Endothelial cell of umbilical vein (primary cell): ENCODE measurements at regions not wholly inside any gene's neighbourhood (a gene's known extent, or its start where the extent isn't known, plus 50 kb on each side); places are given as distances from the start of the nearest gene placed in this dataset.

Experiments
- BruUV-seq: library from RNA; stranded (reverse); fragments of 400-500 nt; replicated peaks from 2 replicates; lab custom pipeline; 2021; lab: Mats Ljungman, UMichigan
- CTCF ChIA-PET: fragments of 300-600, 350-600 bp; sonication (Branson Sonifier 250); formaldehyde crosslinking; loops from one replicate; lab custom pipeline; 2021; ENCODE audit warnings: antibody characterized with exemption, inconsistent platforms; lab: Charles Lee
- POLR2A ChIA-PET: fragments of 300-600, 350-600 bp; sonication (Branson Sonifier 250); formaldehyde crosslinking; loops from one replicate; lab custom pipeline; 2021; ENCODE audit warnings: antibody characterized with exemption, inconsistent platforms; lab: Charles Lee
- DNase-seq: peaks from one replicate; pipeline ENCODE4 v3.0.0-alpha.2; 2011; ENCODE audit warnings: low read depth, low spot score
- FAIRE-seq: peaks from 2 replicates; lab custom pipeline; 2011; peaks lifted over from hg19 to GRCh38; lab: Jason Lieb, UNC
- H2AFZ ChIP-seq: 2 replicates; pipeline ENCODE4 v1.6.0; 2012; ENCODE audit warnings: low read depth, low read length, control low read depth, inconsistent platforms
- H3K27ac ChIP-seq: 2 replicates; pipeline ENCODE4 v1.5.1; 2011; ENCODE audit warnings: low read depth, mild to moderate bottlenecking, control low read depth, low read length, moderate library complexity; ENCODE audit not compliant: insufficient read depth
- H3K27me3 ChIP-seq, 2 experiments: 2 replicates each; pipeline versions ENCODE4 v1.6.0 to v1.6.1; 2011; ENCODE audit warnings: low read length in 2 of 2, mixed read lengths in 1 of 2; ENCODE audit not compliant: control insufficient read depth in 2 of 2, insufficient read depth in 2 of 2
- H3K36me3 ChIP-seq, 2 experiments: 2 replicates in 1 of 2; 3 replicates in 1 of 2; pipeline ENCODE4 v1.5.1; 2011; ENCODE audit warnings: low read length in 2 of 2, mild to moderate bottlenecking in 1 of 2, moderate library complexity in 1 of 2; ENCODE audit not compliant: control insufficient read depth in 2 of 2, insufficient read depth in 2 of 2; ENCODE audit errors: extremely low read depth in 1 of 2
- H3K4me1 ChIP-seq: 3 replicates; pipeline ENCODE4 v1.5.1; 2011; ENCODE audit warnings: mild to moderate bottlenecking, low read length; ENCODE audit not compliant: control insufficient read depth, insufficient read depth; ENCODE audit errors: extremely low read depth
- H3K4me2 ChIP-seq: 2 replicates; pipeline ENCODE4 v1.6.1; 2011; ENCODE audit warnings: low read length, control low read depth, mixed read lengths; ENCODE audit not compliant: insufficient read depth
- H3K4me3 ChIP-seq, 3 experiments: fragments of 200-600 bp in 1 of 3; sonication (generic), shearing (Covaris generic) in 1 of 3; replicated peaks in 1 of 3; 2 replicates each; pipeline ENCODE4 v1.5.1; 2011 to 2016; ENCODE audit warnings: control low read depth in 3 of 3, low read length in 3 of 3, mild to moderate bottlenecking in 2 of 3, inconsistent platforms in 1 of 3, low read depth in 1 of 3, moderate library complexity in 1 of 3; ENCODE audit not compliant: insufficient read depth in 1 of 3
- H3K79me2 ChIP-seq: 2 replicates; pipeline ENCODE4 v1.6.0; 2012; ENCODE audit warnings: low read length, inconsistent platforms; ENCODE audit not compliant: control insufficient read depth, insufficient read depth
- H3K9ac ChIP-seq: replicated peaks from 2 replicates; pipeline ENCODE3; 2011; ENCODE audit warnings: low read length, control low read depth; ENCODE audit not compliant: insufficient read depth; ENCODE audit errors: extremely low read depth
- H3K9me1 ChIP-seq: replicated peaks from 3 replicates; pipeline ENCODE4 v1.6.0; 2011; ENCODE audit warnings: mild to moderate bottlenecking, low read length; ENCODE audit not compliant: control insufficient read depth, insufficient read depth; ENCODE audit errors: extremely low read depth
- H3K9me3 ChIP-seq: replicated peaks from 2 replicates; pipeline ENCODE4 v1.5.1; 2012; ENCODE audit warnings: low read length, inconsistent platforms; ENCODE audit not compliant: control insufficient read depth, insufficient read depth
- H4K20me1 ChIP-seq: replicated peaks from 2 replicates; pipeline ENCODE3; 2011; ENCODE audit warnings: mild to moderate bottlenecking, low read length; ENCODE audit not compliant: control insufficient read depth, insufficient read depth; ENCODE audit errors: extremely low read depth
- CTCF ChIP-seq, 2 donors: IDR thresholded peaks; 1 replicate in 1 of 2; 2 replicates in 1 of 2; pipeline ENCODE4 v1.5.1; 2011; ENCODE audit warnings: low read length in 2 of 2, mild to moderate bottlenecking in 2 of 2, moderate library complexity in 2 of 2, control low read depth in 1 of 2, inconsistent platforms in 1 of 2, low read depth in 1 of 2; ENCODE audit not compliant: insufficient read depth in 1 of 2; ENCODE audit errors: extremely low read depth in 1 of 2
- EZH2 ChIP-seq: IDR thresholded peaks from 2 replicates; pipeline ENCODE4 v1.6.1; 2012; ENCODE audit warnings: borderline replicate concordance, low read depth, mild to moderate bottlenecking, moderate library complexity, low read length, inconsistent platforms; ENCODE audit not compliant: severe bottlenecking
- FOS ChIP-seq: IDR thresholded peaks from 2 replicates; pipeline ENCODE4 v1.6.1; 2011; ENCODE audit warnings: mild to moderate bottlenecking, low read length, moderate library complexity, borderline replicate concordance; ENCODE audit not compliant: insufficient read depth
- GATA2 ChIP-seq: IDR thresholded peaks from 2 replicates; pipeline ENCODE4 v1.7.0; 2011; ENCODE audit warnings: low read depth, mild to moderate bottlenecking, moderate library complexity, mixed read lengths, low read length; ENCODE audit not compliant: insufficient read length, insufficient read depth
- JUN ChIP-seq: IDR thresholded peaks from 2 replicates; pipeline ENCODE4 v1.6.1; 2011; ENCODE audit warnings: borderline replicate concordance, low read depth; ENCODE audit not compliant: insufficient read length, insufficient read depth
- MAX ChIP-seq: IDR thresholded peaks from 2 replicates; pipeline ENCODE4 v1.6.1; 2011; ENCODE audit not compliant: insufficient read depth, insufficient read length
- MYC ChIP-seq: IDR thresholded peaks from one replicate; pipeline ENCODE4 v1.6.1; 2011; ENCODE audit warnings: mild to moderate bottlenecking, low read depth, low read length
- POLR2A ChIP-seq: IDR thresholded peaks from 2 replicates; pipeline ENCODE4 v1.6.1; 2012; ENCODE audit warnings: low read depth, mild to moderate bottlenecking, control low read depth, low read length
- POLR2AphosphoS5 ChIP-seq: IDR thresholded peaks from 2 replicates; pipeline ENCODE4 v1.6.1; 2012; ENCODE audit warnings: low read depth, mild to moderate bottlenecking, control low read depth, low read length, moderate library complexity; ENCODE audit not compliant: insufficient read depth
- dilution Hi-C: fragments of 300-500 bp; cut with MboI; formaldehyde crosslinking; loops from one replicate; pipeline ENCODE4 v1.15.0; 2019; ENCODE audit warnings: low sequenced_read_pairs; ENCODE audit not compliant: extremely low pct_ligation_motif_present
- intact Hi-C: fragments of 100-400 bp; cut with micrococcal nuclease; formaldehyde crosslinking; loops from one replicate; pipeline ENCODE4 v1.10.0; 2022

DNA sequence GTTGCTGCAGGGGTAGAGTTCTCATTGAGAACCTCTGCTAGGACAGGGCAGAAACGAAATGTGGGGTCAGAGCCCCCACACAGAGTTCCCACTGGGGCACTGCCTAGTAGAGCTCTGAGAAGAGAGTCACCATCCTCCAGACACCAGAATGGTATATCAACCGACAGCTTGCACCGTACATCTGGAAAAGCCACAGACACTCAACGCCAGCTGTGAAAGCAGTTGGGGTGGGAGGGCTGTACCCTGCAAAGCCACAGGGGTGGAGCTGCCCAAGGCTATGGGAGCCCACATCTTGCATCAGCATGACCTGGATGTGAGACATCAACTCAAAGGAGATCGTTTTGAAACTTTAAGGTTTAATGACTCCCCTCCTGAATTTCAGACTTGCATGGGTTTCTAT lies 284.0 kb upstream of the DEPDC1 start:
- dilution Hi-C loops (no loop called here), intact Hi-C loops (no loop called here)
- ChIA-PET POLR2A (no interaction called here), CTCF (no interaction called here)
- Histone ChIP-seq H4K20me1 (no peaks in the 10 kb centered on the region), H3K4me3 (no peak overlapping the region), H2AFZ (no peak overlapping the region), H3K9me1 (no peaks in the 10 kb centered on the region), H3K27ac (no peak overlapping the region), H3K4me1 (no peaks in the 10 kb centered on the region), H3K9me3 (no peaks in the 10 kb centered on the region), H3K9ac (no peak overlapping the region), H3K4me2 (no peak overlapping the region), H3K79me2 (no peaks in the 10 kb centered on the region), H3K27me3 (no peaks in the 10 kb centered on the region), H3K36me3 (no peaks in the 10 kb centered on the region)
- DNase-seq (no peak), FAIRE-seq (no peak)
- no peak for TF ChIP-seq MYC
- TF ChIP-seq EZH2, result no peak
- TF ChIP-seq POLR2A, result no peak
- TF ChIP-seq MAX, result no peak
- no peak for TF ChIP-seq POLR2AphosphoS5
- no peak for TF ChIP-seq CTCF (IDR thresholded peaks at IDR 0.05; ENCODE audit: extremely low read depth in 1 of 2, insufficient read depth in 1 of 2, low read depth in 1 of 2, low read length in 2 of 2)
- no peak for TF ChIP-seq FOS
- no peak for TF ChIP-seq JUN
- TF ChIP-seq GATA2, result no peak
- BruUV-seq, result no TSS peak
